ENCODE measurements at regions not wholly inside any gene's neighbourhood (a gene's known extent, or its start where the extent isn't known, plus 50 kb on each side); places are given as distances from the start of the nearest gene placed in this dataset.

- no peak for DNase-seq (ENCODE audit: low spot score)
Measured at GRCh38 chr12:63318933-63319332, 167.9 kb upstream of the AVPR1A start.

- DNase-seq (ENCODE audit: low spot score) = no peak
Measured at GRCh38 chr12:63318313-63318712, 167.3 kb upstream of the AVPR1A start.

GRCh38 chr12:63317880-63318279 is 166.9 kb upstream of the AVPR1A start:
- no peak for DNase-seq (ENCODE audit: low spot score)

GRCh38 chr12:63317286-63317846 is 166.4 kb upstream of the AVPR1A start:
- no peak for DNase-seq (ENCODE audit: low spot score)

- DNase-seq (ENCODE audit: low spot score) = no peak
Measured at GRCh38 chr12:63313139-63313538, 162.1 kb upstream of the AVPR1A start.

GRCh38 chr12:63308671-63309070 is 157.7 kb upstream of the AVPR1A start:
- no peak for DNase-seq (ENCODE audit: low spot score)

GRCh38 chr12:63307849-63308248 is 156.8 kb upstream of the AVPR1A start:
- no peak for DNase-seq (ENCODE audit: low spot score)

GRCh38 chr12:63305901-63306875 is 155.2 kb upstream of the AVPR1A start:
- no peak for DNase-seq (ENCODE audit: low spot score)

- no peak for DNase-seq (ENCODE audit: low spot score)
Measured at GRCh38 chr12:63304887-63305316, 153.9 kb upstream of the AVPR1A start.

GRCh38 chr12:63302941-63303536 is 152.0 kb upstream of the AVPR1A start:
- no peak for DNase-seq (ENCODE audit: low spot score)

GRCh38 chr12:63302269-63302940 is 151.4 kb upstream of the AVPR1A start:
- DNase-seq (ENCODE audit: low spot score) = no peak

GRCh38 chr12:63301311-63301710 is 150.3 kb upstream of the AVPR1A start:
- no peak for DNase-seq (ENCODE audit: low spot score)

GRCh38 chr12:63298386-63298930 is 147.5 kb upstream of the AVPR1A start:
- no peak for DNase-seq (ENCODE audit: low spot score)

GRCh38 chr12:63294327-63294632 is 143.3 kb upstream of the AVPR1A start:
- peak; percentile 41 for DNase-seq (ENCODE audit: low spot score)

- no peak for DNase-seq (ENCODE audit: low spot score)
Measured at GRCh38 chr12:63292471-63293221, 141.6 kb upstream of the AVPR1A start.

- DNase-seq (ENCODE audit: low spot score) = peak; percentile 12
Measured at GRCh38 chr12:63276537-63277365, 125.8 kb upstream of the AVPR1A start.

- DNase-seq (ENCODE audit: low spot score) = no peak
Measured at GRCh38 chr12:63266988-63267387, 116.0 kb upstream of the AVPR1A start.

- DNase-seq (ENCODE audit: low spot score) = no peak
Measured at GRCh38 chr12:63264629-63265028, 113.6 kb upstream of the AVPR1A start.

GRCh38 chr12:63250486-63250885 is 99.5 kb upstream of the AVPR1A start:
- no peak for DNase-seq (ENCODE audit: low spot score)

GRCh38 chr12:63238892-63239291 is 87.9 kb upstream of the AVPR1A start:
- no peak for DNase-seq (ENCODE audit: low spot score)

- DNase-seq (ENCODE audit: low spot score) = no peak
Measured at GRCh38 chr12:63232896-63233295, 81.9 kb upstream of the AVPR1A start.

Data from AG08396 (cell line).